ENCODE measurements at regions not wholly inside any gene's neighbourhood (a gene's known extent, or its start where the extent isn't known, plus 50 kb on each side); places are given as distances from the start of the nearest gene placed in this dataset.
"Not testable (repeated sequence)": the region's sequence is repeated elsewhere in the genome, so short reads cannot be mapped to it uniquely, and the experiment has no call there.

- DNase-seq: peak in 3 of 14 donors; percentile 4 to 14 (median 12)
Measured at GRCh38 chr1:38608202-38608864, 251.2 kb downstream of the RRAGC start.

- no peak for DNase-seq
Measured at GRCh38 chr1:38607526-38607925, 252.0 kb downstream of the RRAGC start.

- no peak for DNase-seq
Measured at GRCh38 chr1:38605063-38605462, 254.5 kb downstream of the RRAGC start.

GRCh38 chr1:38603907-38604306, 255.7 kb downstream of the RRAGC start:
- DNase-seq: no peak

GRCh38 chr1:38600905-38601304, 258.7 kb downstream of the RRAGC start:
- DNase-seq: no peak

GRCh38 chr1:38600286-38600685, 259.3 kb downstream of the RRAGC start:
- no peak for DNase-seq

GRCh38 chr1:38598118-38598517, 261.5 kb downstream of the RRAGC start:
- no peak for DNase-seq

- no peak for DNase-seq
Measured at GRCh38 chr1:38589036-38589435, 270.5 kb downstream of the RRAGC start.

GRCh38 chr1:38587766-38588165, 271.8 kb downstream of the RRAGC start:
- DNase-seq: no peak

- peak in 5 of 14 donors; percentile 8 to 40 (median 20) for DNase-seq
Measured at GRCh38 chr1:38586993-38587646, 272.5 kb downstream of the RRAGC start.

- DNase-seq: no peak
Measured at GRCh38 chr1:38585971-38586370, 273.6 kb downstream of the RRAGC start.

- DNase-seq: no peak
Measured at GRCh38 chr1:38585460-38585859, 274.1 kb downstream of the RRAGC start.

- DNase-seq: no peak
Measured at GRCh38 chr1:38584448-38585355, 274.9 kb downstream of the RRAGC start.

- DNase-seq: not testable (repeated sequence)
Measured at GRCh38 chr1:38583287-38583686, 276.3 kb downstream of the RRAGC start.

- DNase-seq: no peak
Measured at GRCh38 chr1:38581396-38581795, 278.2 kb downstream of the RRAGC start.

- DNase-seq: no peak
Measured at GRCh38 chr1:38580594-38580993, 279.0 kb downstream of the RRAGC start.

- no peak for DNase-seq
Measured at GRCh38 chr1:38579056-38579455, 280.5 kb downstream of the RRAGC start.

- DNase-seq: no peak
Measured at GRCh38 chr1:38578271-38578951, 281.2 kb downstream of the RRAGC start.

GRCh38 chr1:38577937-38578270, 281.7 kb downstream of the RRAGC start:
- DNase-seq: no peak

GRCh38 chr1:38577385-38577784, 282.2 kb downstream of the RRAGC start:
- DNase-seq: no peak

GRCh38 chr1:38576241-38576640, 283.3 kb downstream of the RRAGC start:
- DNase-seq: no peak

- peak in 9 of 14 donors; percentile 5 to 66 (median 24) for DNase-seq
Measured at GRCh38 chr1:38571726-38572125, 287.8 kb downstream of the RRAGC start.

GRCh38 chr1:38570657-38570975, 289.0 kb downstream of the RRAGC start:
- no peak for DNase-seq

Measured in C1 segment of cervical spinal cord (tissue), 14 donors.